Panc1 (cell line): ENCODE measurements at regions not wholly inside any gene's neighbourhood (a gene's known extent, or its start where the extent isn't known, plus 50 kb on each side); places are given as distances from the start of the nearest gene placed in this dataset.

Experiments
- ATAC-seq: fragments of 200-7000 bp; cut with Tn5 transposase; 2 replicates; pipeline ENCODE4 v1.9.1; 2020; ENCODE audit warnings: mild to moderate bottlenecking, moderate library complexity
- BruUV-seq: library from RNA; stranded (reverse); fragments of 400-500 nt; replicated peaks from 2 replicates; lab custom pipeline; 2021; lab: Mats Ljungman, UMichigan
- CTCF ChIA-PET: fragments of 300-600 bp; sonication (Branson Sonifier 250); formaldehyde crosslinking; loops from one replicate; lab custom pipeline; 2022; ENCODE audit warnings: antibody characterized with exemption; lab: Charles Lee
- POLR2A ChIA-PET: fragments of 300-600 bp; sonication (Branson Sonifier 250); formaldehyde crosslinking; loops from one replicate; lab custom pipeline; 2022; ENCODE audit warnings: antibody characterized with exemption; lab: Charles Lee
- DNase-seq: peaks from one replicate; pipeline ENCODE4 v3.0.0-alpha.2; 2010; ENCODE audit warnings: low read depth, low spot score
- H3K27ac ChIP-seq: 2 replicates; pipeline ENCODE4 v1.5.1; 2011; ENCODE audit warnings: mild to moderate bottlenecking, low read length, inconsistent platforms
- H3K27me3 ChIP-seq: fragments of 200-500 bp; sonication (Bioruptor generic); 2 replicates; pipeline ENCODE4 v1.6.0; 2014; ENCODE audit warnings: low read length, inconsistent platforms; ENCODE audit not compliant: control insufficient read depth, insufficient read depth
- H3K36me3 ChIP-seq: fragments of 200-500 bp; sonication (Bioruptor generic); 2 replicates; pipeline ENCODE4 v1.5.1; 2014; ENCODE audit warnings: inconsistent platforms, mild to moderate bottlenecking, low read length, moderate library complexity; ENCODE audit not compliant: control insufficient read depth, insufficient read depth
- H3K4me1 ChIP-seq: 2 replicates; pipeline ENCODE4 v1.5.1; 2011; ENCODE audit warnings: inconsistent platforms, mild to moderate bottlenecking, low read length, moderate library complexity; ENCODE audit not compliant: control insufficient read depth, insufficient read depth
- H3K4me3 ChIP-seq, 2 experiments: 2 replicates each; pipeline ENCODE4 v1.5.1; 2011 to 2012; ENCODE audit warnings: low read depth in 2 of 2, low read length in 2 of 2, mild to moderate bottlenecking in 2 of 2, inconsistent platforms in 1 of 2, moderate library complexity in 1 of 2
- H3K9me3 ChIP-seq: fragments of 200-500 bp; sonication (Bioruptor generic); 2 replicates; pipeline ENCODE4 v1.5.1; 2014; ENCODE audit warnings: low read depth, mild to moderate bottlenecking, inconsistent platforms, low read length, moderate library complexity; ENCODE audit not compliant: control insufficient read depth, insufficient read depth
- POLR2AphosphoS5 ChIP-seq: IDR thresholded peaks from 2 replicates; pipeline ENCODE4 v1.6.1; 2012; ENCODE audit warnings: mild to moderate bottlenecking, low read depth, low read length, moderate library complexity
- SIN3A ChIP-seq: IDR thresholded peaks from 2 replicates; pipeline ENCODE4 v1.6.1; 2012; ENCODE audit warnings: low read depth, mild to moderate bottlenecking, low read length, moderate library complexity, borderline replicate concordance; ENCODE audit not compliant: insufficient read depth
- TCF7L2 ChIP-seq: IDR thresholded peaks from 2 replicates; pipeline ENCODE4 v1.6.1; 2011; ENCODE audit warnings: mild to moderate bottlenecking, low read depth, low read length, inconsistent platforms
- in situ Hi-C: cut with HindIII; loops from 2 replicates; pipeline ENCODE4 v1.10.0; 2016; ENCODE audit warnings: low sequenced_read_pairs, low pct_unique_long_range_greater_than_20kb
- intact Hi-C: fragments of 100-400 bp; cut with micrococcal nuclease; formaldehyde crosslinking; loops from one replicate; pipeline ENCODE4 v1.10.0; 2022; ENCODE audit not compliant: unreplicated experiment
- TF ChIP-seq, protein P1 (sequence below), 2 experiments: IDR thresholded peaks; 2 replicates each; pipeline ENCODE4 v1.6.1; 2011 to 2012; ENCODE audit warnings: low read depth in 2 of 2, control low read depth in 1 of 2, low read length in 1 of 2, mild to moderate bottlenecking in 1 of 2, moderate library complexity in 1 of 2; ENCODE audit not compliant: insufficient read depth in 1 of 2
- TF ChIP-seq, protein P2 (sequence below): fragments of 450-650 bp; IDR thresholded peaks from 2 replicates; pipeline ENCODE4 v1.5.1; 2017; ENCODE audit warnings: mild to moderate bottlenecking

- intact Hi-C loops (no loop called here), in situ Hi-C loops (no loop called here)
- Histone ChIP-seq H3K4me3 (no peak overlapping the region), H3K36me3 (no peaks in the 10 kb centered on the region), H3K27me3 (no peaks in the 10 kb centered on the region), H3K27ac (peak overlapping the region; percentile 42; the same call in 1 of the 2 replicates), H3K4me1 (peaks cover 3% of the 10 kb centered on the region; the same call in 1 of the 2 replicates), H3K9me3 (no peaks in the 10 kb centered on the region)
- DNase-seq (no peak), ATAC-seq (no peak)
- ChIA-PET POLR2A (no interaction called here), CTCF (no interaction called here)
- TF ChIP-seq SIN3A (no peak), POLR2AphosphoS5 (no peak), TCF7L2 (no peak)
- TF ChIP-seq, protein P1, sequence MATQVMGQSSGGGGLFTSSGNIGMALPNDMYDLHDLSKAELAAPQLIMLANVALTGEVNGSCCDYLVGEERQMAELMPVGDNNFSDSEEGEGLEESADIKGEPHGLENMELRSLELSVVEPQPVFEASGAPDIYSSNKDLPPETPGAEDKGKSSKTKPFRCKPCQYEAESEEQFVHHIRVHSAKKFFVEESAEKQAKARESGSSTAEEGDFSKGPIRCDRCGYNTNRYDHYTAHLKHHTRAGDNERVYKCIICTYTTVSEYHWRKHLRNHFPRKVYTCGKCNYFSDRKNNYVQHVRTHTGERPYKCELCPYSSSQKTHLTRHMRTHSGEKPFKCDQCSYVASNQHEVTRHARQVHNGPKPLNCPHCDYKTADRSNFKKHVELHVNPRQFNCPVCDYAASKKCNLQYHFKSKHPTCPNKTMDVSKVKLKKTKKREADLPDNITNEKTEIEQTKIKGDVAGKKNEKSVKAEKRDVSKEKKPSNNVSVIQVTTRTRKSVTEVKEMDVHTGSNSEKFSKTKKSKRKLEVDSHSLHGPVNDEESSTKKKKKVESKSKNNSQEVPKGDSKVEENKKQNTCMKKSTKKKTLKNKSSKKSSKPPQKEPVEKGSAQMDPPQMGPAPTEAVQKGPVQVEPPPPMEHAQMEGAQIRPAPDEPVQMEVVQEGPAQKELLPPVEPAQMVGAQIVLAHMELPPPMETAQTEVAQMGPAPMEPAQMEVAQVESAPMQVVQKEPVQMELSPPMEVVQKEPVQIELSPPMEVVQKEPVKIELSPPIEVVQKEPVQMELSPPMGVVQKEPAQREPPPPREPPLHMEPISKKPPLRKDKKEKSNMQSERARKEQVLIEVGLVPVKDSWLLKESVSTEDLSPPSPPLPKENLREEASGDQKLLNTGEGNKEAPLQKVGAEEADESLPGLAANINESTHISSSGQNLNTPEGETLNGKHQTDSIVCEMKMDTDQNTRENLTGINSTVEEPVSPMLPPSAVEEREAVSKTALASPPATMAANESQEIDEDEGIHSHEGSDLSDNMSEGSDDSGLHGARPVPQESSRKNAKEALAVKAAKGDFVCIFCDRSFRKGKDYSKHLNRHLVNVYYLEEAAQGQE (IDR thresholded peaks at IDR 0.05; ENCODE audit: insufficient read depth in 1 of 2, low read depth in 2 of 2, low read length in 1 of 2), result no peak
- TF ChIP-seq, protein P2, sequence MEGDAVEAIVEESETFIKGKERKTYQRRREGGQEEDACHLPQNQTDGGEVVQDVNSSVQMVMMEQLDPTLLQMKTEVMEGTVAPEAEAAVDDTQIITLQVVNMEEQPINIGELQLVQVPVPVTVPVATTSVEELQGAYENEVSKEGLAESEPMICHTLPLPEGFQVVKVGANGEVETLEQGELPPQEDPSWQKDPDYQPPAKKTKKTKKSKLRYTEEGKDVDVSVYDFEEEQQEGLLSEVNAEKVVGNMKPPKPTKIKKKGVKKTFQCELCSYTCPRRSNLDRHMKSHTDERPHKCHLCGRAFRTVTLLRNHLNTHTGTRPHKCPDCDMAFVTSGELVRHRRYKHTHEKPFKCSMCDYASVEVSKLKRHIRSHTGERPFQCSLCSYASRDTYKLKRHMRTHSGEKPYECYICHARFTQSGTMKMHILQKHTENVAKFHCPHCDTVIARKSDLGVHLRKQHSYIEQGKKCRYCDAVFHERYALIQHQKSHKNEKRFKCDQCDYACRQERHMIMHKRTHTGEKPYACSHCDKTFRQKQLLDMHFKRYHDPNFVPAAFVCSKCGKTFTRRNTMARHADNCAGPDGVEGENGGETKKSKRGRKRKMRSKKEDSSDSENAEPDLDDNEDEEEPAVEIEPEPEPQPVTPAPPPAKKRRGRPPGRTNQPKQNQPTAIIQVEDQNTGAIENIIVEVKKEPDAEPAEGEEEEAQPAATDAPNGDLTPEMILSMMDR, result no peak
- no TSS peak for BruUV-seq
Measured at GRCh38 chr6:156559162-156559690, 218.0 kb upstream of the ARID1B start.

DNA sequence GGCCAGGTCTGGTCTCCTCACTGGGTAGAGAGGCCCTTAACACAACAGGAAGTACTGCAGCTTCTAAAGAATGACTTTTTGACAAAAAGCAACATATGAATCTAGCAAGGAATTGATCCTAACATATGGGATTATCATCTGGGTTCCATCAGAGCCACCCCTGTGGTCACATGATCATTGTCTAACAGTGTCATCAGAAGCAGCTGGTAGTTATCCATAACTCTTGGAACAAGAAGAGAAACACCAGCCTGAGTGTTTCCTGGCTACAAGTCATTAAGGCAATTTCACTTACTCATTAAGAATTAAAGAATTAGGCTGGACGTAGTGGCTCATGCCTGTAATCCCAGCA is 219.3 kb upstream of the ARID1B start:
- ATAC-seq (no peak), DNase-seq (no peak)
- peaks cover 3% of the 10 kb centered on the region; the same call in 1 of the 2 replicates for H3K4me1 ChIP-seq
- H3K9me3 ChIP-seq, result no peaks in the 10 kb centered on the region
- TF ChIP-seq, protein P1 (IDR thresholded peaks at IDR 0.05; ENCODE audit: insufficient read depth in 1 of 2, low read depth in 2 of 2, low read length in 1 of 2), result no peak
- no peak for TF ChIP-seq POLR2AphosphoS5
- no peak for TF ChIP-seq SIN3A
- TF ChIP-seq TCF7L2, result no peak
- TF ChIP-seq, protein P2, result no peak
- in situ Hi-C loops, result no loop called here
- H3K27ac ChIP-seq, result peak overlapping the region; percentile 60; the same call in 1 of the 2 replicates
- H3K27me3 ChIP-seq, result no peaks in the 10 kb centered on the region
- no peak overlapping the region for H3K4me3 ChIP-seq
- no peaks in the 10 kb centered on the region for H3K36me3 ChIP-seq
- ChIA-PET POLR2A (no interaction called here), CTCF (no interaction called here)
- no TSS peak for BruUV-seq
- intact Hi-C loops, result no loop called here
